GM12878 (cell line): ENCODE measurements at regions not wholly inside any gene's neighbourhood (a gene's known extent, or its start where the extent isn't known, plus 50 kb on each side); places are given as distances from the start of the nearest gene placed in this dataset.

ENCODE experiments used
- ATAC-seq: fragments of 200-7000 bp; cut with Tn5 transposase; 3 replicates; pipeline ENCODE4 v1.9.1; 2020; ENCODE audit warnings: mild to moderate bottlenecking, moderate library complexity
- BruUV-seq: library from RNA; stranded (reverse); fragments of 400-500 nt; replicated peaks from 2 replicates; lab custom pipeline; 2021; lab: Mats Ljungman, UMichigan
- CTCF ChIA-PET: fragments of 300-600 bp; sonication (Branson Sonifier 250); formaldehyde crosslinking; extraction: SDS; loops from one replicate; lab custom pipeline; 2021; ENCODE audit warnings: inconsistent platforms; lab: Yijun Ruan, JAX
- POLR2A ChIA-PET: fragments of 350-600 bp; formaldehyde crosslinking; extraction: SDS; loops from one replicate; lab custom pipeline; 2021; ENCODE audit warnings: inconsistent platforms; lab: Charles Lee
- RAD21 ChIA-PET: fragments of 300-600 bp; sonication (Branson Sonifier 250); formaldehyde crosslinking; loops from one replicate; lab custom pipeline; 2023; ENCODE audit warnings: antibody characterized with exemption; ENCODE audit not compliant: unreplicated experiment; lab: Charles Lee
- SMC1A ChIA-PET: fragments of 300-600 bp; sonication (Branson Sonifier 250); formaldehyde crosslinking; loops from one replicate; lab custom pipeline; 2023; ENCODE audit not compliant: unreplicated experiment, uncharacterized antibody; lab: Charles Lee
- DNase-seq: peaks from one replicate; pipeline ENCODE4 v3.0.0-alpha.2; 2011; ENCODE audit warnings: low read depth, low spot score
- FAIRE-seq: peaks from 3 replicates; lab custom pipeline; 2011; peaks lifted over from hg19 to GRCh38; lab: Jason Lieb, UNC
- H2AFZ ChIP-seq: 2 replicates; pipeline ENCODE4 v1.6.0; 2011; ENCODE audit warnings: low read depth, low read length, control low read depth; ENCODE audit not compliant: control insufficient read depth
- H3K27ac ChIP-seq: 2 replicates; pipeline ENCODE4 v1.5.1; 2011; ENCODE audit warnings: control low read depth; ENCODE audit not compliant: control insufficient read depth, insufficient read depth
- H3K27me3 ChIP-seq, 2 experiments: replicated peaks in 1 of 2; 2 replicates each; pipeline versions ENCODE4 v1.6.0 to v1.6.1; 2011; ENCODE audit warnings: low read length in 1 of 2; ENCODE audit not compliant: control insufficient read depth in 2 of 2, insufficient read depth in 2 of 2
- H3K36me3 ChIP-seq, 2 experiments: 2 replicates each; pipeline ENCODE4 v1.5.1; 2011; ENCODE audit warnings: low read length in 1 of 2; ENCODE audit not compliant: control insufficient read depth in 2 of 2, insufficient read depth in 2 of 2
- H3K4me1 ChIP-seq: 2 replicates; pipeline ENCODE4 v1.6.1; 2011; ENCODE audit warnings: mild to moderate bottlenecking, low read length, moderate library complexity, mixed read lengths; ENCODE audit not compliant: control insufficient read depth, insufficient read depth
- H3K4me2 ChIP-seq: 2 replicates; pipeline ENCODE4 v1.6.0; 2011; ENCODE audit warnings: control low read depth; ENCODE audit not compliant: control insufficient read depth, insufficient read depth
- H3K4me3 ChIP-seq: fragments of 200-600 bp; sonication (generic); 2 replicates; pipeline ENCODE4 v1.5.1; 2016
- H3K79me2 ChIP-seq: 2 replicates; pipeline ENCODE4 v1.6.0; 2011; ENCODE audit warnings: low read length; ENCODE audit not compliant: control insufficient read depth, insufficient read depth
- H3K9ac ChIP-seq: 2 replicates; pipeline ENCODE4 v1.8.0; 2011; ENCODE audit warnings: low read length, control low read depth, mixed read lengths; ENCODE audit not compliant: control insufficient read depth, insufficient read depth
- H3K9me3 ChIP-seq: replicated peaks from 3 replicates; pipeline ENCODE4 v1.5.1; 2011; ENCODE audit warnings: mild to moderate bottlenecking, low read length; ENCODE audit not compliant: control insufficient read depth, insufficient read depth
- H4K20me1 ChIP-seq: 2 replicates; pipeline ENCODE4 v1.6.0; 2011; ENCODE audit not compliant: control insufficient read depth, insufficient read depth
- IKZF2 ChIP-seq, 2 experiments: fragments of 450-650 bp; IDR thresholded peaks; 2 replicates each; pipeline ENCODE4 v1.6.1; 2017; ENCODE audit warnings: mild to moderate bottlenecking in 2 of 2, moderate library complexity in 2 of 2
- MTA2 ChIP-seq: fragments of 450-650 bp; IDR thresholded peaks from 2 replicates; pipeline ENCODE4 v1.6.1; 2016; ENCODE audit warnings: low read depth, mild to moderate bottlenecking, moderate library complexity
- PAX8 ChIP-seq: fragments of 450-650 bp; IDR thresholded peaks from 2 replicates; pipeline ENCODE4 v1.6.1; 2017; ENCODE audit warnings: mild to moderate bottlenecking, moderate library complexity
- PKNOX1 ChIP-seq: fragments of 450-650 bp; IDR thresholded peaks from 2 replicates; pipeline ENCODE4 v1.6.1; 2016; ENCODE audit warnings: mild to moderate bottlenecking
- RAD21 ChIP-seq: IDR thresholded peaks from 2 replicates; pipeline ENCODE4 v1.6.1; 2011; ENCODE audit warnings: mild to moderate bottlenecking, low read depth, low read length, moderate library complexity; ENCODE audit not compliant: insufficient read depth
- REST ChIP-seq: IDR thresholded peaks from 2 replicates; pipeline ENCODE4 v1.6.1; 2012; ENCODE audit warnings: mild to moderate bottlenecking, low read depth, low read length
- SMARCA5 ChIP-seq: fragments of 450-650 bp; IDR thresholded peaks from 2 replicates; pipeline ENCODE4 v1.6.1; 2017; ENCODE audit warnings: mild to moderate bottlenecking
- SPI1 ChIP-seq: IDR thresholded peaks from 2 replicates; pipeline ENCODE4 v1.6.1; 2011; ENCODE audit warnings: low read depth, mild to moderate bottlenecking, low read length, moderate library complexity, borderline replicate concordance; ENCODE audit not compliant: insufficient read depth
- STAT3 ChIP-seq: IDR thresholded peaks from 2 replicates; pipeline ENCODE4 v1.6.1; 2011; ENCODE audit warnings: low read depth, low read length, improper control_type of control experiment
- TBL1XR1 ChIP-seq: IDR thresholded peaks from 2 replicates; pipeline ENCODE4 v1.6.1; 2012; ENCODE audit warnings: low read depth, low read length, improper control_type of control experiment
- ZSCAN29 ChIP-seq: fragments of 450-650 bp; IDR thresholded peaks from 2 replicates; pipeline ENCODE4 v1.6.1; 2017; ENCODE audit warnings: mild to moderate bottlenecking, moderate library complexity
- WGBS: methylation state at CpG from one replicate; pipeline ENCODE4 v1.1.6; 2016; ENCODE audit warnings: low lambda C conversion rate; ENCODE audit not compliant: insufficient replicate concordance, insufficient coverage; ENCODE audit errors: missing lambda C conversion rate; 5-methylcytosine and 5-hydroxymethylcytosine counted together
- in situ Hi-C: fragments of 300-500 bp; cut with MboI; formaldehyde crosslinking; loops from 9 replicates; pipeline ENCODE4 v1.14.3; 2018; ENCODE audit warnings: mixed read lengths
- intact Hi-C: fragments of 100-400 bp; cut with micrococcal nuclease; formaldehyde crosslinking; loops from one replicate; pipeline ENCODE4 v1.14.2; 2022; ENCODE audit not compliant: unreplicated experiment

- no peaks in the 10 kb centered on the region for H3K9me3 ChIP-seq
- no peaks in the 10 kb centered on the region for H3K79me2 ChIP-seq
- ChIA-PET CTCF (interaction anchor here (0.8 to 2.6 kb wide), 2 partner anchors 32 to 70 kb away, joined by 3 to 6 read pairs; no protein-coding TSS in a partner anchor), RAD21 (no interaction called here), SMC1A (interaction anchor here (3.2 kb wide), 1 partner anchor 10 kb away, joined by 15 read pairs; no protein-coding TSS in a partner anchor), POLR2A (no interaction called here)
- in situ Hi-C loops (no loop called here), intact Hi-C loops (no loop called here)
- no peak for DNase-seq
- H3K9ac ChIP-seq: no peak overlapping the region
- no peak for ATAC-seq
- no peak overlapping the region for H3K27ac ChIP-seq
- 53% methylated on average over 9 of the region's 9 CpGs for WGBS
- H3K27me3 ChIP-seq: peaks cover 0 to 1% of the 10 kb centered on the region in 2 experiments; a peak in 2 of 4 replicates
- no peak for FAIRE-seq
- H3K36me3 ChIP-seq: no peaks in the 10 kb centered on the region
- H3K4me2 ChIP-seq: no peak overlapping the region
- no TSS peak for BruUV-seq
- no peaks in the 10 kb centered on the region for H4K20me1 ChIP-seq
- no peak overlapping the region for H3K4me3 ChIP-seq
- H3K4me1 ChIP-seq: peaks cover 8% of the 10 kb centered on the region
- no peak overlapping the region for H2AFZ ChIP-seq
- TF ChIP-seq SMARCA5: no peak
- no peak for TF ChIP-seq TBL1XR1
- no peak for TF ChIP-seq PAX8
- no peak for TF ChIP-seq STAT3
- no peak for TF ChIP-seq PKNOX1
- no peak for TF ChIP-seq IKZF2 (IDR thresholded peaks at IDR 0.05)
- TF ChIP-seq RAD21: no peak
- no peak for TF ChIP-seq SPI1
- TF ChIP-seq ZSCAN29: no peak
- no peak for TF ChIP-seq REST
- TF ChIP-seq MTA2: no peak
These were observed 51.1 kb upstream of the ADRB1 start for GRCh38 chr10:113992471-113993011.
